Memory B cell (primary cell): ENCODE measurements at regions not wholly inside any gene's neighbourhood (a gene's known extent, or its start where the extent isn't known, plus 50 kb on each side); places are given as distances from the start of the nearest gene placed in this dataset.

Experiments
- ATAC-seq: fragments of 150-1000 bp; cut with Tn5 transposase; 2 replicates; pipeline ENCODE4 v1.10.0; 2021; ENCODE audit warnings: low read depth, mild to moderate bottlenecking, moderate library complexity
- DNase-seq, 2 donors: peaks; one replicate each; pipeline ENCODE4 v3.0.0; 2022; ENCODE audit warnings: low spot score in 2 of 2
- H3K27ac Mint-ChIP-seq: one replicate; pipeline ENCODE4 v1.8.0; 2022; ENCODE audit warnings: mild to moderate bottlenecking, moderate library complexity, mixed read lengths
- H3K27me3 Mint-ChIP-seq: one replicate; pipeline ENCODE4 v1.8.0; 2022; ENCODE audit warnings: mixed read lengths
- H3K36me3 Mint-ChIP-seq: one replicate; pipeline ENCODE4 v1.8.0; 2022; ENCODE audit warnings: mild to moderate bottlenecking, mixed read lengths
- H3K4me1 Mint-ChIP-seq: one replicate; pipeline ENCODE4 v1.8.0; 2022; ENCODE audit warnings: mixed read lengths
- H3K4me3 Mint-ChIP-seq: one replicate; pipeline ENCODE4 v1.8.0; 2022; ENCODE audit warnings: mild to moderate bottlenecking, moderate library complexity, mixed read lengths
- H3K9me3 Mint-ChIP-seq: one replicate; pipeline ENCODE4 v1.8.0; 2022; ENCODE audit warnings: mixed read lengths

DNA sequence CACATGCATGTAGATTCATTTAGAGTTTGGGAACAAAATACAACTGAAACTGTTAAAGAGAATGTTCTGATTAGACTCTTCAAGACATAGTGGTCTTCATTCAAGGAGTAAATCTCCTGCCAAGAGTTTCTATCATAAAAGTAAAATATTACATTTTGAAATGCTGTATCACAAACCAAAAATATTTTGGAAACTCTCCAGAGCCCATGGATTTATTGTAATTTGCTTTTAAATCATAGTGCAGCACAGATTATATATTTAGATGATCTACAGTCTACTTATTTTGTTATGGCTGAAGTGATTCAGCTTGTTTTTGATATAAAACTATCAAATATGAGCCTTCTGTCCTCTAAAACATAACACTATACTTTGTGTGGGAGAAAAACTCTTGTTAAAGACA lies 105.3 kb downstream of the DISP1 start:
- H3K27me3 Mint-ChIP-seq: no peaks in the 10 kb centered on the region
- no peak overlapping the region for H3K27ac Mint-ChIP-seq
- no peak overlapping the region for H3K4me3 Mint-ChIP-seq
- DNase-seq: no peak
- no peak for ATAC-seq
- no peaks in the 10 kb centered on the region for H3K4me1 Mint-ChIP-seq
- H3K9me3 Mint-ChIP-seq: peaks cover 3% of the 10 kb centered on the region
- H3K36me3 Mint-ChIP-seq: peaks cover 21% of the 10 kb centered on the region

DNA sequence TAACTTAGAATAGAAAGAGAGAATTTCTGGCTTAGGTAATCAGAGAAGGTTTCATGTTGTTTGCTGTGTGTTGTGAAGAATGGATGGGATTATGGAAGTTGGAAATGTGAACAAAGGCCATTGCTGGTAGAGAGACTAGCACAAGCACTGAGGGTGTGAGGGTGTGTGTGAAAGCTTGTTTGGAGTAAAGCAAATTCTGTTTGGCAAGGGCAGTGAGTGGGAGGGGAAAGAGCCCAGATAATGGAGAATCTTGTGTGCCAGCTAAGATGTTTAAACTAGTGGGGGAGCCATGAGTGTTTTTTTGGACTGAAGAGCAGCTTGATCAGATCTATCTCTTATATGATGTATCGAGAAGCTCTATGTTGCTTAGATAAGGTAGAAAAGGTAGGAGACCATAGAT lies 107.1 kb downstream of the DISP1 start:
- H3K9me3 Mint-ChIP-seq: peaks cover 3% of the 10 kb centered on the region
- no peak overlapping the region for H3K4me3 Mint-ChIP-seq
- H3K4me1 Mint-ChIP-seq: no peaks in the 10 kb centered on the region
- peaks cover 11% of the 10 kb centered on the region for H3K36me3 Mint-ChIP-seq
- H3K27me3 Mint-ChIP-seq: no peaks in the 10 kb centered on the region
- DNase-seq (no peak), ATAC-seq (no peak)
- H3K27ac Mint-ChIP-seq: no peak overlapping the region

DNA sequence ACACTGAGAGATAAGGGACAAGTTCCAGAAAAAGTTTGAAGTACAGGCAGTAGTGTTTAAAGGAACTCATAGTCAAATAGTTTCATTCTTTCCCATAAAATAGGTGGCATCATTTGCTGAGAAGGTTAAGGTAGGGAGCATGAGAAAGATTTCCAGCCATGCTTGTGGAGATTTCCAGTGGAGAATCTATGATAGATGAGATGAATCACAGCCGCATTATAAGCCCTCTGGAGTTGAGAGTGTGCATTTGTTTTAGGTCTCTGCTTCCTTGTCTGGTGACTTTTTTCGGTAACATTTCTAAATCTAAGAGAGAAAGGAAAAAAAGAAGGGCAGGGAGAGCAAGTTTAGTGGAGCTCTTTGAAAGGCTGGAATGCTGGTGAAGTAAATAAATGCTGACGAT lies 108.7 kb downstream of the DISP1 start:
- Mint-ChIP-seq H3K27ac (no peak overlapping the region), H3K4me1 (no peaks in the 10 kb centered on the region), H3K36me3 (peaks cover under 1% of the 10 kb centered on the region), H3K27me3 (no peaks in the 10 kb centered on the region), H3K9me3 (no peaks in the 10 kb centered on the region), H3K4me3 (no peak overlapping the region)
- ATAC-seq (no peak), DNase-seq (no peak)

DNA sequence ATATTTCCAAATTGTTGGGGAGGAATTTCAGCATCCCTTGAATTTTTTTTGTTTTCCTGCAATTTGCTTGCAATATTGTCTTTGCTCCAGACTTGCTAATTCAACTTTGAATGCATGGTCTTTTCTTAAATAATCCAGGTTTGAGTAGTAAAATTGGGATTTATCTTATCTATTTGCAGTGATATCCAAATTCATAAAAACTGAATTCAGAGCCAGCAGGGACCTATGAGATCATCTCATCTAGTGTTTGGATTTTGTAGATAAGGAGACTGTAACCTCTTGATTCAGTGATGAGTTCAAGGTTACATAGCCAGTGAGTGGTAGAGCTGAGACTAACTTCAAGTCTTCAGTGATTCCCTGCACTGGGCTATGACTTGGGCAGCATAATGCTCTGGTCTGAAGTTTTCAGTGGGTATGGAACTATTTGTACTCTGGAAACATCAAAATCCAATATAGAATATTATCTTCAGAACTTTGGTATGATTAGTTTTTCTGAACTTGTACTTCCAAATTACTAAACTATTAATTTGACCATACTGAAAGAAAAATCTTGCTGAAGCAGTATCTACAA lies 109.4 kb downstream of the DISP1 start:
- no peaks in the 10 kb centered on the region for H3K9me3 Mint-ChIP-seq
- no peak overlapping the region for H3K27ac Mint-ChIP-seq
- ATAC-seq (no peak), DNase-seq (no peak)
- no peak overlapping the region for H3K4me3 Mint-ChIP-seq
- no peaks in the 10 kb centered on the region for H3K27me3 Mint-ChIP-seq
- no peaks in the 10 kb centered on the region for H3K36me3 Mint-ChIP-seq
- no peaks in the 10 kb centered on the region for H3K4me1 Mint-ChIP-seq

DNA sequence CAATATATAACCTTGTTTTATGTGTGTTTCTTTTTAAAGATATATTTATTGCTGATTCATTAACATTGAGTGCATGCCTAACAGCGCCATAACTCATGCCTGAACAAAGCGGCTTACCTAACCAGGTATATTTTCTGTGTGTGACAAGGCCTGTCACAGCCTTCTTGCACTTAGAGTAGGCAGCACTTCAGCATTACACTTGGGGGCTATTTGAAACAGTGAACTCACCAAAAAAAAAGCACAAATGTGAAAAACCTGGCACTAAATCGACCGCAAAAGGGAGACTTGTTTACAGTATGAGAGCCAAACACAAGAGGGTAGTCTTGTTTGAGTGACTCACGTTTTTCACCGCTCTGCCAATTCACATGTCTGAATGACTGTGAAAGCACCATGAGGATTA lies 111.7 kb downstream of the DISP1 start:
- no peaks in the 10 kb centered on the region for H3K27me3 Mint-ChIP-seq
- no peak for DNase-seq
- no peaks in the 10 kb centered on the region for H3K4me1 Mint-ChIP-seq
- H3K4me3 Mint-ChIP-seq: no peak overlapping the region
- ATAC-seq: no peak
- no peak overlapping the region for H3K27ac Mint-ChIP-seq
- no peaks in the 10 kb centered on the region for H3K9me3 Mint-ChIP-seq
- no peaks in the 10 kb centered on the region for H3K36me3 Mint-ChIP-seq

DNA sequence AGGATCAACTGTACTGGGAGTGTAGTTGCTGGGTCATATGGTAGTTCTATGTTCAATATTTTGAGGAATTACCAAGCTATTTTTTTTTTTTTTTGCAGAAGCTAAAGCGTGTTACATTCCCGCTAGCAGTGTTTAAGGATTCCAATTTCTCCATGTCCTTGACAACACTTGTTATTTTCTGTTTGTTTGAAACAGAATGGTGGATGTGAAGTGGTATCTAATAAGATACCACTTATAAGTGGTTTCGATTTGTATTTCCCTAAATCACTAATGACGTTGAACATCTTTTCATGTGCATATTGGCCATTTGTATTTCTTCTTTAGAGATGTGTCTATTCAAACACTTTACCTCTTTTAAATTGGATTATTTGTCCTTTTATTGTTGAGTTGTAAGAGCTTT lies 112.2 kb downstream of the DISP1 start:
- no peak overlapping the region for H3K4me3 Mint-ChIP-seq
- H3K4me1 Mint-ChIP-seq: no peaks in the 10 kb centered on the region
- no peak overlapping the region for H3K27ac Mint-ChIP-seq
- ATAC-seq: no peak
- no peaks in the 10 kb centered on the region for H3K9me3 Mint-ChIP-seq
- H3K36me3 Mint-ChIP-seq: no peaks in the 10 kb centered on the region
- no peaks in the 10 kb centered on the region for H3K27me3 Mint-ChIP-seq
- DNase-seq: no peak

DNA sequence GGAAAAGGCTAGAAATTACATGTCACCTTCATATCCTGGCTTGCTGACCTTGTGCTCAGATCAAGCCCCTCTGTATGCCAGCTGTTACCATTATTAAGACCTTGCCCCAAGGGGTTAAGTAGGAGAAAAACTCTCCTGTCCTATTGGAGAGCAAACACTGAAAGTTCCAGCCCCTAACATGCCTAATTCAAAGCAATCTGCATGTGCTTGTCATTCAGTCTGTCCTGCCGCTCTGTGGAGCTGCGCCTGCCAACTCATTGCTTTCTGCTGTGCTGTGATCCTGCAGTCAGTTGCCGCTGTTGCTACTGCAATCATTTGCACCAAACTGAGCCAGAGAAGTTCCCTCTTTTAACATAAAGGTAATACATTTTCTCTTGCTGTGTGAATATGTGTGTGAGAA lies 113.4 kb downstream of the DISP1 start:
- Mint-ChIP-seq H3K9me3 (no peaks in the 10 kb centered on the region), H3K27ac (no peak overlapping the region), H3K4me3 (no peak overlapping the region), H3K27me3 (no peaks in the 10 kb centered on the region), H3K36me3 (no peaks in the 10 kb centered on the region), H3K4me1 (no peaks in the 10 kb centered on the region)
- DNase-seq (no peak), ATAC-seq (no peak)

DNA sequence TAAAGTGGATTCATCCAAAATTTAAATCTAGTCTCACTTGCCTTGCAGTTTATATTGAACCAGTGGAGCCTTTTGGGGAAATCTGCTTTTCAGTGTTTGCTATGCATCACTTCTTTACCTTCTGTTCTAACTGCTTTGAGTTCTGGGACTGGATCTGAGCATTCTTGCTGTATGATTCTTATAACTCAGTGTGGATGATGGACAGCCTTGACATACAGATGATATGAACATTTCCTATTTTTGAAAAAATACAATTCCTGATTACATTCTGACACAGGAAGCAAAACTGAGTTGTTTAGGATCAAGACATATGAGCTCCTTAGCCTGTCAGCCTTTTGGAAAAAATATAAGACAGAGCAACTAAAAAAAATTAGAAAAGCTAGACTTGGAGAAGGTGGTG lies 115.2 kb downstream of the DISP1 start:
- Mint-ChIP-seq H3K27me3 (no peaks in the 10 kb centered on the region), H3K4me1 (peaks cover 2% of the 10 kb centered on the region), H3K9me3 (no peaks in the 10 kb centered on the region), H3K27ac (no peak overlapping the region), H3K36me3 (no peaks in the 10 kb centered on the region), H3K4me3 (no peak overlapping the region)
- ATAC-seq (no peak), DNase-seq (no peak)

DNA sequence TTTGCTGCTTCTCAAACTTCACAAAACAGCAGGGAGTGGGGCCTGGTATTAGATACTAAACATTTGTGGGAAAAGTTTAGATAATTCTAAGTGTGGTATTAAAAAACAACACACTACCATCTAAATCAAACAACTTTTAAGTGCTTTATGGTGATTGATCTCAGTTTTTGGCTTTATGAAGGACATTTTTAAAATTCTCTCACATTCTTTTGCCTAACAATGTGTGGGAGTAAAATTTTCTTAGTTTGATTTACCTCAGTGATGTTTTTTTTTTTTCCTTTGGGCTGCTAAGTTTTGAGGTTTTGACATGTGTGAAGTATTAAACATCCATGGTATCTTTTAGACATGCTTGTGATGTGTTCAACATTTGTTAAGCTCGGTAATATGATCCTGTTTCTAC lies 116.2 kb downstream of the DISP1 start:
- no peaks in the 10 kb centered on the region for H3K27me3 Mint-ChIP-seq
- peaks cover 5% of the 10 kb centered on the region for H3K4me1 Mint-ChIP-seq
- no peak overlapping the region for H3K4me3 Mint-ChIP-seq
- H3K36me3 Mint-ChIP-seq: no peaks in the 10 kb centered on the region
- H3K9me3 Mint-ChIP-seq: no peaks in the 10 kb centered on the region
- no peak for DNase-seq
- ATAC-seq: no peak
- peak overlapping the region; percentile 31 for H3K27ac Mint-ChIP-seq

DNA sequence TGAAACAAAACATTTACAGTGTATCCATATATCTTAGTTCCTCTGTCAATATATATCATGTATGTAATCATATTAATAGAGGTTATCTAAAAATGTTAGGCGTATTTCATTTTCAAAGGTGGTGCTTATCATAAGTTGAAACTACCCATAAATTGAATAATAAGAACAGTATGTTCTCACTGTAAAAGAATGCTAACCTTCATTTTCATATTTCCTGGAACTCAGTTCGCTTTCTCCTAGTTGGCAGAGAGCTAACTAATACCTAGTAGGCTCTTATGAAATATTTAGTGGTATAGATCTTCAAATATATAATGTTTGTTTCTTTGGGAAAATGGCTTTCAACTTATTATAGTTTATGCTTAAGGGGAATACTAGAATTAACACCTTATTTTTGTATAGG lies 118.4 kb downstream of the DISP1 start:
- Mint-ChIP-seq H3K27me3 (no peaks in the 10 kb centered on the region), H3K4me3 (no peak overlapping the region), H3K4me1 (peaks cover 5% of the 10 kb centered on the region), H3K36me3 (peaks cover 3% of the 10 kb centered on the region), H3K9me3 (no peaks in the 10 kb centered on the region), H3K27ac (no peak overlapping the region)
- no peak for DNase-seq
- no peak for ATAC-seq

DNA sequence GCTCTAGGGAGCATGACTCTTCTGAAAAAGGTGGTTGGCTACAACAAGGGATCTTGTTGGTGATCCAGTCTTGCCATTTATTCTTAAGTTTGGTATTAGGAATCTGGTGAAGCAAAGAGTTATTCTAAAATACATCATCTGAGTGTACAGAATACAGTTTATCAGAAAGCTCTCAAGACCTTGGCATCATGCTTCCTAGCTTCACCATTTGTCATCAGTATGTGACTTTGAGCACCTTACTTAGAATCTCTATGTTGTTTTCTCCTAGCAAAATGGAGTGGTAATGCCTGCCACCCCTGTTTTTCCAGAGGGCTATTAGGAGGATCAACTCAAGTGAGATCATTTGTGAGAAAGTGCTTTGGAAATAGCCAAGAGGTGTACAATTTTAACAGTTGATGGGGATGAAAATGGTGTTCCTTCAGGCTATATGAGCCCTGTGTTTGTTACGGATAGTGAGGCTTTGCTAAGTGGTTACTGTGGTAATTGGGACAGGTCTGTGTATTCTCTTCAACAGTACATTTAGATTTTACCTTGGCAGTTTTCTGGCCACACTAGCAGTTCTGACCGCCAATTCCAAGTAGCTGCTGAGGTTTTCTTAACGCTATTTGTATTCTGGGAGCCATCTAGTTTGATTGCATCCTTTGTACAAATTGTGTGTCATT lies 120.5 kb downstream of the DISP1 start:
- Mint-ChIP-seq H3K4me1 (peaks cover 5% of the 10 kb centered on the region), H3K27ac (no peak overlapping the region), H3K27me3 (no peaks in the 10 kb centered on the region), H3K4me3 (no peak overlapping the region), H3K9me3 (no peaks in the 10 kb centered on the region), H3K36me3 (peaks cover 5% of the 10 kb centered on the region)
- ATAC-seq (no peak), DNase-seq (no peak)

DNA sequence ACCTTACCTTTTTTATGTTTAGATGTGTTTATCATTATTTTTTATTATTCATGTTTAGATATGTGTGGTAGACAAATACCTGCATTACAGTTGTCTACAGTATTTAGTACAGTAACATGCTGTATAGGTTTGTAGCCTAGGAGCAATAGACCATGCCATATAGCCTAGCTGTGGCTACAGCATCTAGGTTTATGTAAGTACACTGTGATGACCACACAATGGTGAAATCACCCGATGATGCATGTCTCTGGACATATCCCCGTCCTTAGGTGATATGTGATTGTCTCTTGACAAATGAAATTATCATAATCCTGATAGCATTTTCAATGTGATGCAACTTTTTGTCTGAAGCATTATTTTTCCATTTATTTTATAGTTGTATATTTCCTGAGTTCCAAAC lies 121.2 kb downstream of the DISP1 start:
- no peak overlapping the region for H3K27ac Mint-ChIP-seq
- DNase-seq (no peak), ATAC-seq (no peak)
- H3K9me3 Mint-ChIP-seq: no peaks in the 10 kb centered on the region
- H3K4me3 Mint-ChIP-seq: no peak overlapping the region
- peaks cover 5% of the 10 kb centered on the region for H3K4me1 Mint-ChIP-seq
- H3K27me3 Mint-ChIP-seq: no peaks in the 10 kb centered on the region
- peaks cover 5% of the 10 kb centered on the region for H3K36me3 Mint-ChIP-seq

DNA sequence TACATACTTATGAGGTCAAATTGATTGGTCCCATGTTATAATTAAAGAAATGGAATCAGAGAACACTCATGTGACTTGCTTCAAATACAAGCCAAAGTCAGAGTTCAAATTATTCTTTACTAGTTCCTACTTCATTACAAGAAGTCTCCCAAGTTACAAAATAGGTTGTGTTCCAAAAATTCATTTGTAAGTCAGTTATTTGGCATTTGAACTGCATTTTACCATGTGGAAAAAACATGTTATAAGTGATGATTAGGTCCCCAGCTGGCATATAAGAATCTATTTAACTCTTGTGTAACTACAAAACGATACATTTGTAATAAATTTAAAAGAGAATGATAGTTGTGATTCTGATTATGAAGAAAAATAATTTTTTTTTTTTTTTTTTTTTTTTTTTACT lies 124.1 kb downstream of the DISP1 start:
- no peak for ATAC-seq
- Mint-ChIP-seq H3K36me3 (peaks cover 19% of the 10 kb centered on the region), H3K9me3 (no peaks in the 10 kb centered on the region), H3K4me3 (no peak overlapping the region), H3K27ac (no peak overlapping the region), H3K27me3 (no peaks in the 10 kb centered on the region), H3K4me1 (peaks cover 5% of the 10 kb centered on the region)
- DNase-seq: no peak

DNA sequence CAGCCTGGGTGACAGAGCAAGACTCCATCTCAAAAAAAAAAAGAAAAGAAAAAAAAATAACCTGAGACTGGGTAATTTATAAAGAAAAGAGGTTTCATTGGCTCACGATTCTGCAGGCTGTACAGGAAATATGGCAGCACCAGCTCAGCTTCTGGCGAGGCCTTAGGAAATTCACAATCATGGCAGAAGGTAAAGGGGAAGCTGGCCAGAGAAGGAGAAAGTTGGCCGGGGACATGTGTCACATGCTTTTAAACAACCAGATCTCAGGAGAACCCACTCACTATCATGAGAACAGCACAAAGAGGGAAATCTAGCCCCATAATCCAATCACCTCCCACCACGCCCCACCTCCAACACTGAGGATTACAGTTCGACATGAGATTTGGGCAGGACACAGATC lies 125.3 kb downstream of the DISP1 start:
- H3K27ac Mint-ChIP-seq: no peak overlapping the region
- H3K27me3 Mint-ChIP-seq: no peaks in the 10 kb centered on the region
- no peaks in the 10 kb centered on the region for H3K9me3 Mint-ChIP-seq
- H3K4me3 Mint-ChIP-seq: no peak overlapping the region
- DNase-seq (no peak), ATAC-seq (no peak)
- peaks cover 2% of the 10 kb centered on the region for H3K4me1 Mint-ChIP-seq
- peaks cover 26% of the 10 kb centered on the region for H3K36me3 Mint-ChIP-seq

DNA sequence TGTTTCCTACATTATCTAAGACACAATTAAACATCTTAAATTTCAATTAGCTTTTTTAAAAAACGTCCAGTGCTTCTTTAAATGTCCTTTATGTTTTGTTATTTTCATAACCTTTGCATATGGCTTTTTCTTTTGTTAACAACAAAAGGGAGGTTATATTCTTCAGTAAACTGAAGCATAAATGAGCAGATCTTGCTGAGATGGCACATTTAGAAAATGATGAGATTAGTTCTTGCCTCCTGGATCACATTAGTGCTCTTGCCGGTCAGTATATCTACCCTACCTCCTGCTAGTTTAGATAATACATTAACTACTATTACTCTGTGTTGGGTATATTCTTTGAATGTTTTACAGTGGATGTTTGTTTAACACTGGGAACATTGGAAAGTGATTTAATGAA lies 126.1 kb downstream of the DISP1 start:
- peaks cover 28% of the 10 kb centered on the region for H3K36me3 Mint-ChIP-seq
- ATAC-seq: no peak
- no peaks in the 10 kb centered on the region for H3K27me3 Mint-ChIP-seq
- no peak overlapping the region for H3K27ac Mint-ChIP-seq
- H3K9me3 Mint-ChIP-seq: no peaks in the 10 kb centered on the region
- H3K4me1 Mint-ChIP-seq: no peaks in the 10 kb centered on the region
- no peak overlapping the region for H3K4me3 Mint-ChIP-seq
- DNase-seq: no peak
